ENCODE measurements at regions not wholly inside any gene's neighbourhood (a gene's known extent, or its start where the extent isn't known, plus 50 kb on each side); places are given as distances from the start of the nearest gene placed in this dataset.

GRCh38 chr6:156599978-156600590 is 177.1 kb upstream of the ARID1B start:
- no peak overlapping the region for H2AFZ ChIP-seq (ENCODE audit: low read depth, low read length, poor library complexity, severe bottlenecking)
- H3K4me1 ChIP-seq (ENCODE audit: control insufficient read depth in 1 of 2, insufficient read depth in 2 of 2, low read length in 2 of 2) = no peaks in the 10 kb centered on the region
- no peak overlapping the region for H3K9ac ChIP-seq (ENCODE audit: low read length)
- H3K9me2 ChIP-seq (ENCODE audit: insufficient read depth) = no peaks in the 10 kb centered on the region
- intact Hi-C loops (cut with micrococcal nuclease) = no loop called here
- H3K27me3 ChIP-seq (ENCODE audit: insufficient read depth, low read length) = no peaks in the 10 kb centered on the region
- H3K79me2 ChIP-seq (ENCODE audit: insufficient read depth, low read length) = no peaks in the 10 kb centered on the region
- no peak overlapping the region for H3K27ac ChIP-seq (ENCODE audit: low read depth, low read length)
- ChIA-PET POLR2A (no interaction called here), RAD21 (ENCODE audit: low non-redundant PET in 1 of 2, low total read pairs in 2 of 2, uncharacterized antibody in 2 of 2, unreplicated experiment in 2 of 2) (no interaction called here), CTCF (no interaction called here)
- TF ChIP-seq ZNF274 (IDR thresholded peaks at IDR 0.05; ENCODE audit: low read depth, low read length) (no peak), SP1 (IDR thresholded peaks at IDR 0.05; ENCODE audit: low read depth) (no peak), SRF (IDR thresholded peaks at IDR 0.05; ENCODE audit: low read depth) (no peak), RAD21 (IDR thresholded peaks at IDR 0.05; ENCODE audit: low read depth) (no peak), SIN3A (IDR thresholded peaks at IDR 0.05; ENCODE audit: low read depth) (no peak)
- no peak overlapping the region for H3K4me2 ChIP-seq (ENCODE audit: low read length)
- H3K9me3 ChIP-seq (ENCODE audit: control insufficient read depth in 1 of 2, insufficient read depth in 1 of 2, low read depth in 1 of 2, low read length in 2 of 2) = no peaks in the 10 kb centered on the region
- H4K20me1 ChIP-seq (ENCODE audit: insufficient read depth) = no peaks in the 10 kb centered on the region
- no peak overlapping the region for H3K4me3 ChIP-seq (replicated peaks in 1 of 2; ENCODE audit: low read depth in 1 of 2, low read length in 2 of 2)
- no peaks in the 10 kb centered on the region for H3K36me3 ChIP-seq (ENCODE audit: control insufficient read depth in 1 of 2, insufficient read depth in 2 of 2, low read length in 2 of 2)
- DNase-seq (ENCODE audit: low read depth, low spot score) (no peak), ATAC-seq (no peak)
- no TSS peak for BruUV-seq (replicated peaks)

GRCh38 chr6:156599366-156599765 is 177.8 kb upstream of the ARID1B start:
- RAD21 ChIA-PET (ENCODE audit: low non-redundant PET in 1 of 2, low total read pairs in 2 of 2, uncharacterized antibody in 2 of 2, unreplicated experiment in 2 of 2) = no interaction called here
- no peaks in the 10 kb centered on the region for H3K4me1 ChIP-seq (ENCODE audit: control insufficient read depth in 1 of 2, insufficient read depth in 2 of 2, low read length in 2 of 2)
- no peak for DNase-seq (ENCODE audit: low read depth, low spot score)
- POLR2A ChIA-PET = no interaction called here
- intact Hi-C loops (cut with micrococcal nuclease) = no loop called here
- CTCF ChIA-PET = no interaction called here
- no peak overlapping the region for H3K4me2 ChIP-seq (ENCODE audit: low read length)
- no peaks in the 10 kb centered on the region for H3K9me2 ChIP-seq (ENCODE audit: insufficient read depth)
- H3K4me3 ChIP-seq (replicated peaks in 1 of 2; ENCODE audit: low read depth in 1 of 2, low read length in 2 of 2) = no peak overlapping the region
- no peak overlapping the region for H3K27ac ChIP-seq (ENCODE audit: low read depth, low read length)
- H3K36me3 ChIP-seq (ENCODE audit: control insufficient read depth in 1 of 2, insufficient read depth in 2 of 2, low read length in 2 of 2) = no peaks in the 10 kb centered on the region
- H3K27me3 ChIP-seq (ENCODE audit: insufficient read depth, low read length) = no peaks in the 10 kb centered on the region
- no peaks in the 10 kb centered on the region for H4K20me1 ChIP-seq (ENCODE audit: insufficient read depth)
- no TSS peak for BruUV-seq (replicated peaks)
- no peak overlapping the region for H2AFZ ChIP-seq (ENCODE audit: low read depth, low read length, poor library complexity, severe bottlenecking)
- no peak overlapping the region for H3K9ac ChIP-seq (ENCODE audit: low read length)
- H3K9me3 ChIP-seq (ENCODE audit: control insufficient read depth in 1 of 2, insufficient read depth in 1 of 2, low read depth in 1 of 2, low read length in 2 of 2) = no peaks in the 10 kb centered on the region
- H3K79me2 ChIP-seq (ENCODE audit: insufficient read depth, low read length) = no peaks in the 10 kb centered on the region
- TF ChIP-seq CBX3 (IDR thresholded peaks at IDR 0.05; ENCODE audit: low read depth) (no peak), YY1 (IDR thresholded peaks at IDR 0.05; ENCODE audit: extremely low read depth, insufficient replicate concordance, low read depth, low read length) (no peak)
- no peak for ATAC-seq
